ENCODE measurements at regions not wholly inside any gene's neighbourhood (a gene's known extent, or its start where the extent isn't known, plus 50 kb on each side); places are given as distances from the start of the nearest gene placed in this dataset.

DNA sequence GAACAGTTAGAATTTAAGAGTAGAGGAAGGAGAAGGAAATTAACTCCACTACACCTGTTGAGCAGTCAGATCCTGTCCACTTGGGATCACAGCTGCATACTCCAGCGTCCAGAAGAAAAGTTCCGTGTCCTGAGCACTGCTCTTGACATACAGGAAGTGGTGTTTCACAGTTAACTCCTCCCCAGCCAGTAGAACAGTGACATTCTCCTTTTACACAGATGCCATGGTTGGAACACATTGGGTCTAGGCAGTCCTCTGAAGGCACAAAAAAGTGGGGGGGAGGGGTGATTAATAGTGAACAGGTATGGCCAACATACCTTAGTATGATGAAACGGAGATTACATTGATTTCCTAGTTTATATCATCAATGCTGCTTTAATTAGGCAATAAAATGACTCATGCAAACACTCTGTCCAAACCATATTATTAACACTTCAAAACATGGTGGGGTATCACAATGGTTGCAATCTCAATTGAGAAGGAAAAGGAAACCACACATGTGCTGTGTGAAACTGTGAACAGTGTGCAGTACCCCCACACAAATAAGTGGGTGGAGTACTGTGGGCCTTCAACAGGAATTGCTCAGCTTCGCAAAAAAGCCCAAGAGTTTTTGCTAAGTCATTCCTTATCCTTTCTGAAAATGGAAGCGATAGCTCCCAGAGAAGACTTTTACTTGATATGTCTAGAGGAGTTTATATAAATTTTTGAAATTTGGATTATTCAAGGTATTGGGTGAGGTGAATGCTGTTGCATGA is 295.6 kb downstream of the SH2D1A start:
- H3K27ac ChIP-seq (ENCODE audit: control insufficient read depth, insufficient read depth), result no peak overlapping the region
- no peak for ATAC-seq
- no peak overlapping the region for H3K4me3 ChIP-seq
- DNase-seq (ENCODE audit: low read depth, low spot score), result no peak
- TF ChIP-seq PAX5 (IDR thresholded peaks at IDR 0.05; ENCODE audit: borderline replicate concordance, low read depth, low read length), result no peak
- no peak for TF ChIP-seq YBX1 (IDR thresholded peaks at IDR 0.05)
- no peak for TF ChIP-seq ASH2L (IDR thresholded peaks at IDR 0.05; ENCODE audit: borderline replicate concordance, low read depth)
- no peak for TF ChIP-seq STAT1 (conservative IDR thresholded peaks at IDR 0.05)
- no peak for TF ChIP-seq NR2C2 (IDR thresholded peaks at IDR 0.05; ENCODE audit: borderline replicate concordance, control insufficient read depth, insufficient read length, low read depth)
- TF ChIP-seq KLF5 (IDR thresholded peaks at IDR 0.05; ENCODE audit: partially characterized antibody), result no peak
- no peak for TF ChIP-seq YY1 (IDR thresholded peaks at IDR 0.05; ENCODE audit: low read depth, low read length)
- no peak for TF ChIP-seq PAX8 (IDR thresholded peaks at IDR 0.05)
- TF ChIP-seq SREBF1 (IDR thresholded peaks at IDR 0.05; ENCODE audit: low read length), result no peak
- no peak for TF ChIP-seq RBBP5 (conservative IDR thresholded peaks at IDR 0.05)
- TF ChIP-seq, protein P1, sequence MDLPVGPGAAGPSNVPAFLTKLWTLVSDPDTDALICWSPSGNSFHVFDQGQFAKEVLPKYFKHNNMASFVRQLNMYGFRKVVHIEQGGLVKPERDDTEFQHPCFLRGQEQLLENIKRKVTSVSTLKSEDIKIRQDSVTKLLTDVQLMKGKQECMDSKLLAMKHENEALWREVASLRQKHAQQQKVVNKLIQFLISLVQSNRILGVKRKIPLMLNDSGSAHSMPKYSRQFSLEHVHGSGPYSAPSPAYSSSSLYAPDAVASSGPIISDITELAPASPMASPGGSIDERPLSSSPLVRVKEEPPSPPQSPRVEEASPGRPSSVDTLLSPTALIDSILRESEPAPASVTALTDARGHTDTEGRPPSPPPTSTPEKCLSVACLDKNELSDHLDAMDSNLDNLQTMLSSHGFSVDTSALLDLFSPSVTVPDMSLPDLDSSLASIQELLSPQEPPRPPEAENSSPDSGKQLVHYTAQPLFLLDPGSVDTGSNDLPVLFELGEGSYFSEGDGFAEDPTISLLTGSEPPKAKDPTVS (IDR thresholded peaks at IDR 0.05; ENCODE audit: low read depth, low read length), result no peak
- TF ChIP-seq MTA3 (IDR thresholded peaks at IDR 0.05; ENCODE audit: borderline replicate concordance, low read length), result no peak
- TF ChIP-seq HCFC1 (IDR thresholded peaks at IDR 0.05; ENCODE audit: low read length), result no peak
- no peak for TF ChIP-seq SMAD1 (IDR thresholded peaks at IDR 0.05; ENCODE audit: low read depth, partially characterized antibody)
- TF ChIP-seq, protein P2, sequence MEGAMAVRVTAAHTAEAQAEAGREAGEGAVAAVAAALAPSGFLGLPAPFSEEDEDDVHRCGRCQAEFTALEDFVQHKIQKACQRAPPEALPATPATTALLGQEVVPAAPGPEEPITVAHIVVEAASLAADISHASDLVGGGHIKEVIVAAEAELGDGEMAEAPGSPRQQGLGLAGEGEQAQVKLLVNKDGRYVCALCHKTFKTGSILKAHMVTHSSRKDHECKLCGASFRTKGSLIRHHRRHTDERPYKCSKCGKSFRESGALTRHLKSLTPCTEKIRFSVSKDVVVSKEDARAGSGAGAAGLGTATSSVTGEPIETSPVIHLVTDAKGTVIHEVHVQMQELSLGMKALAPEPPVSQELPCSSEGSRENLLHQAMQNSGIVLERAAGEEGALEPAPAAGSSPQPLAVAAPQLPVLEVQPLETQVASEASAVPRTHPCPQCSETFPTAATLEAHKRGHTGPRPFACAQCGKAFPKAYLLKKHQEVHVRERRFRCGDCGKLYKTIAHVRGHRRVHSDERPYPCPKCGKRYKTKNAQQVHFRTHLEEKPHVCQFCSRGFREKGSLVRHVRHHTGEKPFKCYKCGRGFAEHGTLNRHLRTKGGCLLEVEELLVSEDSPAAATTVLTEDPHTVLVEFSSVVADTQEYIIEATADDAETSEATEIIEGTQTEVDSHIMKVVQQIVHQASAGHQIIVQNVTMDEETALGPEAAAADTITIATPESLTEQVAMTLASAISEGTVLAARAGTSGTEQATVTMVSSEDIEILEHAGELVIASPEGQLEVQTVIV (IDR thresholded peaks at IDR 0.05; ENCODE audit: borderline replicate concordance, partially characterized antibody), result no peak
- TF ChIP-seq ZNF207 (IDR thresholded peaks at IDR 0.05; ENCODE audit: borderline replicate concordance), result no peak
- no peak for TF ChIP-seq PKNOX1 (IDR thresholded peaks at IDR 0.05)
- no peak for TF ChIP-seq ZNF24 (IDR thresholded peaks at IDR 0.05)
- TF ChIP-seq ETV6 (conservative IDR thresholded peaks at IDR 0.05 in 1 of 2, IDR thresholded peaks at IDR 0.05 in 1 of 2; ENCODE audit: borderline replicate concordance in 1 of 2, low read depth in 1 of 2), result no peak
- TF ChIP-seq NR2C1 (IDR thresholded peaks at IDR 0.05), result no peak
- ChIA-PET POLR2A (no interaction called here), CTCF (no interaction called here), RAD21 (ENCODE audit: unreplicated experiment) (no interaction called here), SMC1A (ENCODE audit: uncharacterized antibody, unreplicated experiment) (interaction anchor here (0.5 kb wide), 1 partner anchor 127 kb away, joined by 3 read pairs; no protein-coding TSS in a partner anchor)
- H3K36me3 ChIP-seq (ENCODE audit: control insufficient read depth in 2 of 2, insufficient read depth in 2 of 2, low read length in 1 of 2), result no peaks in the 10 kb centered on the region
- H3K27me3 ChIP-seq (replicated peaks in 1 of 2; ENCODE audit: control insufficient read depth in 2 of 2, insufficient read depth in 2 of 2, low read length in 1 of 2), result no peaks in the 10 kb centered on the region
- FAIRE-seq, result no peak
- no peak overlapping the region for H3K9ac ChIP-seq (ENCODE audit: control insufficient read depth, insufficient read depth, low read length)
- intact Hi-C loops (cut with micrococcal nuclease; ENCODE audit: unreplicated experiment), result no loop called here
- H3K4me2 ChIP-seq (ENCODE audit: control insufficient read depth, insufficient read depth), result no peak overlapping the region
- H2AFZ ChIP-seq (ENCODE audit: control insufficient read depth, low read depth, low read length), result no peak overlapping the region
- H3K4me1 ChIP-seq (ENCODE audit: control insufficient read depth, insufficient read depth, low read length), result no peaks in the 10 kb centered on the region
- no peaks in the 10 kb centered on the region for H4K20me1 ChIP-seq (ENCODE audit: control insufficient read depth, insufficient read depth)
- BruUV-seq (replicated peaks), result no TSS peak
- 21% methylated on average over 5 of the region's 5 CpGs for WGBS (ENCODE audit: insufficient coverage, insufficient replicate concordance, low lambda C conversion rate, missing lambda C conversion rate)
- in situ Hi-C loops (cut with MboI), result no loop called here
- no peaks in the 10 kb centered on the region for H3K9me3 ChIP-seq (replicated peaks; ENCODE audit: control insufficient read depth, insufficient read depth, low read length)
- no peaks in the 10 kb centered on the region for H3K79me2 ChIP-seq (ENCODE audit: control insufficient read depth, insufficient read depth, low read length)
